Caco-2 (cell line): ENCODE measurements at regions not wholly inside any gene's neighbourhood (a gene's known extent, or its start where the extent isn't known, plus 50 kb on each side); places are given as distances from the start of the nearest gene placed in this dataset.

Experiments
- BruUV-seq: library from RNA; stranded (reverse); fragments of 400-500 nt; replicated peaks from 2 replicates; lab custom pipeline; 2021; lab: Mats Ljungman, UMichigan
- CTCF ChIA-PET: fragments of 300-600 bp; sonication (Branson Sonifier 250); formaldehyde crosslinking; loops from one replicate; lab custom pipeline; 2022; ENCODE audit warnings: antibody characterized with exemption; lab: Charles Lee
- POLR2A ChIA-PET: fragments of 300-600 bp; sonication (Branson Sonifier 250); formaldehyde crosslinking; loops from one replicate; lab custom pipeline; 2022; ENCODE audit warnings: antibody characterized with exemption; lab: Charles Lee
- DNase-seq, 2 experiments: peaks; one replicate each; pipeline versions ENCODE4 v3.0.0 to v3.0.0-alpha.2; 2020 to 2022
- H3K27me3 ChIP-seq: replicated peaks from 2 replicates; pipeline ENCODE4 v1.6.0; 2011; ENCODE audit warnings: low read length; ENCODE audit not compliant: control insufficient read depth, insufficient read depth
- H3K36me3 ChIP-seq: 2 replicates; pipeline ENCODE4 v1.5.1; 2011; ENCODE audit warnings: low read length; ENCODE audit not compliant: control insufficient read depth, insufficient read depth
- H3K4me1 ChIP-seq: fragments of 250-450 bp; sonication (Bioruptor Pico); 2 replicates; pipeline ENCODE4 v1.5.1; 2020; ENCODE audit warnings: mild to moderate bottlenecking
- H3K4me3 ChIP-seq: 2 replicates; pipeline ENCODE4 v1.5.1; 2011; ENCODE audit warnings: low read depth, mild to moderate bottlenecking, control low read depth, low read length
- H3K9me3 ChIP-seq: fragments of 250-450 bp; sonication (Bioruptor Pico); 2 replicates; pipeline ENCODE4 v1.5.1; 2020; ENCODE audit warnings: mild to moderate bottlenecking, moderate library complexity
- H3K27ac Mint-ChIP-seq: one replicate; pipeline ENCODE4 v1.8.0; 2022; ENCODE audit warnings: mixed read lengths; ENCODE audit not compliant: unreplicated experiment
- H3K27me3 Mint-ChIP-seq: one replicate; pipeline ENCODE4 v1.8.0; 2022; ENCODE audit warnings: mixed read lengths; ENCODE audit not compliant: insufficient read depth, unreplicated experiment
- H3K36me3 Mint-ChIP-seq: one replicate; pipeline ENCODE4 v1.8.0; 2022; ENCODE audit warnings: mild to moderate bottlenecking, mixed read lengths; ENCODE audit not compliant: insufficient read depth, unreplicated experiment
- H3K4me1 Mint-ChIP-seq: one replicate; pipeline ENCODE4 v1.8.0; 2022; ENCODE audit warnings: low read depth, mixed read lengths; ENCODE audit not compliant: unreplicated experiment
- H3K4me3 Mint-ChIP-seq: one replicate; pipeline ENCODE4 v1.8.0; 2022; ENCODE audit warnings: mild to moderate bottlenecking, moderate library complexity, mixed read lengths; ENCODE audit not compliant: unreplicated experiment
- H3K9me3 Mint-ChIP-seq: one replicate; pipeline ENCODE4 v1.8.0; 2022; ENCODE audit warnings: mixed read lengths; ENCODE audit not compliant: unreplicated experiment
- intact Hi-C: fragments of 100-400 bp; cut with micrococcal nuclease; formaldehyde crosslinking; loops from one replicate; pipeline ENCODE4 v1.10.0; 2022; ENCODE audit not compliant: unreplicated experiment
- TF ChIP-seq, protein P1 (sequence below), 2 experiments: fragments of 200-600 bp in 1 of 2; IDR thresholded peaks; 1 replicate in 1 of 2; 2 replicates in 1 of 2; pipeline versions ENCODE4 v1.5.1 to v1.8.0; 2011 to 2022; ENCODE audit warnings: antibody characterized with exemption in 1 of 2, control low read depth in 1 of 2, inconsistent platforms in 1 of 2, low read depth in 1 of 2, low read length in 1 of 2, mild to moderate bottlenecking in 1 of 2, moderate library complexity in 1 of 2; ENCODE audit not compliant: insufficient read depth in 1 of 2, severe bottlenecking in 1 of 2, unreplicated experiment in 1 of 2

DNA sequence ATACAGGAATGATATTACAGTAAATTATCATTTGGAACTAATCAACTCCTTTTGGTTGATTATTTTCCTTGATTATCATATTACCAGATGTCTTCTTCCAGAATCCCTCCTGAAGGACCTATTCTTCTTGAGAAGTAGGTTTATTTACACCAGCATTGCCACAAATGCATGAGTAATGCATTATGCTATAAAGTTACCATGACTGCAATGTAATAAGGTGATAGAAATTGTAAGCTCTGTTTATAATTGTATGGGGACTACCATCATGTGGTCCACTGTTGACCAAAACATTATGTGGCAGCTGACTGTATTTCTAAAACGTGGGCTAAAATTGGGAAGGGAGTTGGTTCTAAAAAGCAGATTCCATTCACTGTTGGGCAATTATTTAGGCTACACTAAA, 602.2 kb downstream of the NYAP2 start:
- Mint-ChIP-seq H3K4me1 (no peaks in the 10 kb centered on the region), H3K27ac (no peak overlapping the region), H3K4me3 (no peak overlapping the region), H3K9me3 (peaks cover 11% of the 10 kb centered on the region), H3K36me3 (no peaks in the 10 kb centered on the region), H3K27me3 (no peaks in the 10 kb centered on the region)
- TF ChIP-seq, protein P1, sequence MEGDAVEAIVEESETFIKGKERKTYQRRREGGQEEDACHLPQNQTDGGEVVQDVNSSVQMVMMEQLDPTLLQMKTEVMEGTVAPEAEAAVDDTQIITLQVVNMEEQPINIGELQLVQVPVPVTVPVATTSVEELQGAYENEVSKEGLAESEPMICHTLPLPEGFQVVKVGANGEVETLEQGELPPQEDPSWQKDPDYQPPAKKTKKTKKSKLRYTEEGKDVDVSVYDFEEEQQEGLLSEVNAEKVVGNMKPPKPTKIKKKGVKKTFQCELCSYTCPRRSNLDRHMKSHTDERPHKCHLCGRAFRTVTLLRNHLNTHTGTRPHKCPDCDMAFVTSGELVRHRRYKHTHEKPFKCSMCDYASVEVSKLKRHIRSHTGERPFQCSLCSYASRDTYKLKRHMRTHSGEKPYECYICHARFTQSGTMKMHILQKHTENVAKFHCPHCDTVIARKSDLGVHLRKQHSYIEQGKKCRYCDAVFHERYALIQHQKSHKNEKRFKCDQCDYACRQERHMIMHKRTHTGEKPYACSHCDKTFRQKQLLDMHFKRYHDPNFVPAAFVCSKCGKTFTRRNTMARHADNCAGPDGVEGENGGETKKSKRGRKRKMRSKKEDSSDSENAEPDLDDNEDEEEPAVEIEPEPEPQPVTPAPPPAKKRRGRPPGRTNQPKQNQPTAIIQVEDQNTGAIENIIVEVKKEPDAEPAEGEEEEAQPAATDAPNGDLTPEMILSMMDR (IDR thresholded peaks at IDR 0.05; ENCODE audit: insufficient read depth in 1 of 2, low read depth in 1 of 2, low read length in 1 of 2, severe bottlenecking in 1 of 2, unreplicated experiment in 1 of 2) = no peak
- no TSS peak for BruUV-seq
- no peak overlapping the region for H3K4me3 ChIP-seq
- POLR2A ChIA-PET = no interaction called here
- no peaks in the 10 kb centered on the region for H3K36me3 ChIP-seq
- CTCF ChIA-PET = no interaction called here
- DNase-seq = no peak
- H3K27me3 ChIP-seq = no peaks in the 10 kb centered on the region
- intact Hi-C loops = no loop called here
- H3K9me3 ChIP-seq = no peaks in the 10 kb centered on the region
- H3K4me1 ChIP-seq = no peaks in the 10 kb centered on the region

DNA sequence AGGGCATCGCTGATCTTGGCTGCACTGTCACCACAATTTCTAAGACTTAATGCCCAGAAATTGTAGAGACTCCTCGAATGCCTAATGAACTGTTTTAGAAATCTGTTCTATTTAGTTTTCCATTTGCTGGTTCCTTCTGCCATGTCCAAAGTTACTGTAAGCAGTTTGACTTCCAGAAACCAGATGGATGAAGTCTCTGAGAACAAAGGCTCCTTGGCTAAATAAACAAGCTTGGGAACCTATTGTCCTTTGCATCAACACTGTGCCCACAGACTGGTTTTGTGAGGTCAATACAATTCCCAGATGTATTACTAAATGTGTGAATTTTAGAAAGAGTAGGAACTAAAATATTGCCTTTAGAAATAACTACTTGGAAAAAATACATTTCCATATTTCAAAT, 600.2 kb downstream of the NYAP2 start:
- ChIA-PET POLR2A (no interaction called here), CTCF (no interaction called here)
- peaks cover 6% of the 10 kb centered on the region for H3K9me3 Mint-ChIP-seq
- Histone ChIP-seq H3K4me1 (no peaks in the 10 kb centered on the region), H3K4me3 (no peak overlapping the region), H3K36me3 (no peaks in the 10 kb centered on the region), H3K27me3 (no peaks in the 10 kb centered on the region), H3K9me3 (no peaks in the 10 kb centered on the region)
- H3K36me3 Mint-ChIP-seq = no peaks in the 10 kb centered on the region
- intact Hi-C loops = no loop called here
- H3K27ac Mint-ChIP-seq = no peak overlapping the region
- no peaks in the 10 kb centered on the region for H3K4me1 Mint-ChIP-seq
- H3K4me3 Mint-ChIP-seq = no peak overlapping the region
- TF ChIP-seq, protein P1 (IDR thresholded peaks at IDR 0.05; ENCODE audit: insufficient read depth in 1 of 2, low read depth in 1 of 2, low read length in 1 of 2, severe bottlenecking in 1 of 2, unreplicated experiment in 1 of 2) = no peak
- H3K27me3 Mint-ChIP-seq = no peaks in the 10 kb centered on the region
- no TSS peak for BruUV-seq
- DNase-seq = no peak

DNA sequence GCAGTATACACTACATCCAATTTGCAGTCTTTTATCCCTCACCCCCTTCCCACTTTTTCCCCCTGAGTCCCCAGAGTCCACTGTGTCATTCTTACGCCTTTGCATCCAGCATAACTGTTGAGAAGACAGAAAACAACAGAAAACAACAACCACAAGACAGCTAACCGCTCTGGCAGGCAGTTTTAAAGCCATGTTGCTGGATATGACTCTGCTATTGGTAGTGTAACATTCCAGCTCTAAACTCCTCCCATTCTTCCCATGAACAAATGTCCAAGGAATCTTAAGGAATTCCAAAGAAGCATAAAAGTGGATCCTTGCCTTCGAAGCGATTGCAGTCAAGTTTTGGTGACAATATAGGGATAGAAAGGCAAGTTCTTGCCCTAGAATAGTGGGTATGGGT, 599.1 kb downstream of the NYAP2 start:
- Mint-ChIP-seq H3K4me1 (no peaks in the 10 kb centered on the region), H3K4me3 (no peak overlapping the region), H3K27me3 (no peaks in the 10 kb centered on the region), H3K27ac (no peak overlapping the region), H3K9me3 (peaks cover 9% of the 10 kb centered on the region), H3K36me3 (no peaks in the 10 kb centered on the region)
- ChIA-PET CTCF (no interaction called here), POLR2A (no interaction called here)
- DNase-seq = no peak
- no peaks in the 10 kb centered on the region for H3K4me1 ChIP-seq
- H3K9me3 ChIP-seq = no peaks in the 10 kb centered on the region
- no peaks in the 10 kb centered on the region for H3K27me3 ChIP-seq
- intact Hi-C loops = no loop called here
- no peaks in the 10 kb centered on the region for H3K36me3 ChIP-seq
- TF ChIP-seq, protein P1 (IDR thresholded peaks at IDR 0.05; ENCODE audit: insufficient read depth in 1 of 2, low read depth in 1 of 2, low read length in 1 of 2, severe bottlenecking in 1 of 2, unreplicated experiment in 1 of 2) = no peak
- BruUV-seq = no TSS peak
- no peak overlapping the region for H3K4me3 ChIP-seq
